Subcutaneous abdominal adipose tissue (tissue), 5 donors: ENCODE measurements at regions not wholly inside any gene's neighbourhood (a gene's known extent, or its start where the extent isn't known, plus 50 kb on each side); places are given as distances from the start of the nearest gene placed in this dataset.

Experiments
- H3K27ac ChIP-seq: one replicate; pipeline ENCODE4 v1.7.0; 2013; ENCODE audit warnings: low read depth, mild to moderate bottlenecking, inconsistent platforms, low read length, moderate library complexity
- H3K27me3 ChIP-seq, 5 donors: one replicate each; pipeline ENCODE4 v1.7.0; 2013; ENCODE audit warnings: low read length in 5 of 5, inconsistent platforms in 1 of 5; ENCODE audit not compliant: control insufficient read depth in 5 of 5, insufficient read depth in 4 of 5
- H3K36me3 ChIP-seq, 5 donors: one replicate each; pipeline ENCODE4 v1.7.0; 2013; ENCODE audit warnings: low read length in 5 of 5; ENCODE audit not compliant: control insufficient read depth in 5 of 5, insufficient read depth in 5 of 5
- H3K4me1 ChIP-seq, 5 donors: one replicate each; pipeline ENCODE4 v1.7.0; 2013; ENCODE audit warnings: low read length in 5 of 5, mild to moderate bottlenecking in 3 of 5, moderate library complexity in 1 of 5; ENCODE audit not compliant: control insufficient read depth in 5 of 5, insufficient read depth in 5 of 5
- H3K4me3 ChIP-seq, 5 donors: one replicate each; pipeline ENCODE4 v1.7.0; 2013; ENCODE audit warnings: low read length in 5 of 5, low read depth in 1 of 5
- H3K9ac ChIP-seq, 5 donors: one replicate each; pipeline ENCODE4 v1.7.0; 2013; ENCODE audit warnings: low read length in 5 of 5, mild to moderate bottlenecking in 4 of 5, moderate library complexity in 3 of 5
- H3K9me3 ChIP-seq, 5 donors: one replicate each; pipeline ENCODE4 v1.7.0; 2013; ENCODE audit warnings: low read length in 5 of 5; ENCODE audit not compliant: control insufficient read depth in 5 of 5
- donor health status: healthy.
- donor health status: healthy.
- donor health status: healthy.
- donor health status: healthy.
- donor health status: healthy.

DNA sequence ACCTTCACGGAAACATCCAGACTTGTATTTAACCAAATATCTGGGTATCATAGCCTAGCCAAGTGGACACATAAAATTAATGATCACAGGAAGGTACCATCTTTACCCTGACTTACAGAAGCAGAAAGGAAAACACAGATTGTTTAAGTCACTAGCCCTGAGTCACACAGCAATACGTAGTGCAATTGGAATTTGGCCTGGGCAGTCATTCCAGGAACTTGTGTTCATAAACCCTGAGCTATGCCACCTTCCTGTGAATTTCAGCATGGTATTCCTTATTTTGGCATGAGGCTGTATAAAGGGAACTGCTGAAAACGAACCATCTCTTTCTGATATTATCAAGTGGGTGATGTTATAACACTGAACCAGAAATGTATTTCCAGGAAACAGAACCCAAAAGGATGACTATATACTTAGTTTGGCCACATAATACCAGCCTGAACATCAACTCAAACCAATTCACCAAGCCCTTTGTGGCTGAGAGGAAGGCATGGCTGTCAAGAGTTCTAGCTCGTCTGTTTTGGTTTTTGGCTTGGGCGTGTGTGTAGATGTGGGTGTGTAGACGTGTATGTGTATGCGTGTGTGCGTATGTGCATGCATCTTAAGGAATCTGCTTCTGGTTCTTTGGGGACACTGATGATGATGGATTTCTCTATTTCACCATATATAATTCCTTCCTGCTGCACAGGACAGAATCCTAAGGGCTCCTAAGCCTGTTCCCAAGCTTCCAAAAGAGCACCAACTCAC lies 533.4 kb upstream of the ID2 start:
- no peak overlapping the region for H3K4me3 ChIP-seq
- H3K36me3 ChIP-seq, result no peaks in the 10 kb centered on the region
- H3K4me1 ChIP-seq, result peaks cover 3 to 17% (median 10%) of the 10 kb centered on the region in 5 donors
- H3K9ac ChIP-seq, result no peak overlapping the region
- H3K9me3 ChIP-seq, result no peaks in the 10 kb centered on the region
- H3K27ac ChIP-seq, result no peak overlapping the region
- no peaks in the 10 kb centered on the region for H3K27me3 ChIP-seq

DNA sequence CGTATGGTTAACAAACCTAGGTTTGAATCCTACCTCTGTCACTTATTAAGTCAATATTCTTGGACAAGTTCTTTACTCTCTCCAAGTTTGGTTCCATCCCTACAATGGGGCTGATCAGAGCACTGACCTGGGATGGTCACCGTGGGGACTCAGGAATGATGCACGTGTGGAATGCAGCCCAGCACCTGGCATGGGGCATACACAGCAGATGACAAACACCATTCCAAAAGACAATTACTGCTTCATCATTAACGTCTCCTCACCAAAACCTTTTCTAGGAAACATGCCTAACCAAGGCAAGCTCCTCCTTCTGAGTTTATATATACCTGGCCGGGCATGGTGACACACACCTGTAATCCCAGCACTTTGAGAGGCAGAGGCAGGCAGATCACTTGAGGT lies 532.9 kb upstream of the ID2 start:
- Histone ChIP-seq H3K27ac (no peak overlapping the region), H3K4me1 (peaks cover 3 to 17% (median 10%) of the 10 kb centered on the region in 5 donors)

DNA sequence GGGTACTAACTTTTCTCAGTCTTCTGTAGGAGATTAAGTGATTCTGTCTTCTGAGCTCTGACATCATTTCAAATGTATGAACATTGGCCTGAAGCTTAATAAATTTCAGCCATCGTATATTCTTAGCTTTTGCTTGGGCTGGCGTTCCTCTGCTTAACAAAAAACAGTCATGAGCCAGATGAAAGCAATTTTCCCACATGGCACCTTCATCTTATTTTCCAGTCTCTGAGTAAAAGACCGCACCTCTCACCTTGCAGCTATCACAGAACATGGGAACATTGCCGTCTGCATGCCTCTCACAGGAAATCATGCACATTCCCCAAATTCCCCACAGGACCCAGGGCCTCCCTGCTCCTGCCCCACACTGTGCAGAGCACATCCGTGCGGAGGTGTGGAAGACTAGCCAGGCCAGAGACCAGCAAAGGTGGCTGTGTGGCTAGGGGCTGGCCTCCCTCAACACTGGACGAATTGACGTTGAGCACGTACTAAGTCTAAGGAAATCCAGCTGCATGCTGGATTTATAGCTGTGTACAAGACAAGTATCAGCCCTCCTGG lies 531.8 kb upstream of the ID2 start:
- no peak overlapping the region for H3K4me3 ChIP-seq
- no peaks in the 10 kb centered on the region for H3K9me3 ChIP-seq
- no peak overlapping the region for H3K9ac ChIP-seq
- H3K27me3 ChIP-seq, result no peaks in the 10 kb centered on the region
- no peaks in the 10 kb centered on the region for H3K36me3 ChIP-seq
- H3K4me1 ChIP-seq, result peaks cover 3 to 17% (median 10%) of the 10 kb centered on the region in 5 donors
- H3K27ac ChIP-seq, result no peak overlapping the region

More for the DNA sequence above, 532.9 kb upstream of the ID2 start:
- H3K9ac ChIP-seq, result no peak overlapping the region
- H3K27me3 ChIP-seq, result no peaks in the 10 kb centered on the region
- H3K4me3 ChIP-seq, result no peak overlapping the region
- H3K36me3 ChIP-seq, result no peaks in the 10 kb centered on the region
- no peaks in the 10 kb centered on the region for H3K9me3 ChIP-seq

DNA sequence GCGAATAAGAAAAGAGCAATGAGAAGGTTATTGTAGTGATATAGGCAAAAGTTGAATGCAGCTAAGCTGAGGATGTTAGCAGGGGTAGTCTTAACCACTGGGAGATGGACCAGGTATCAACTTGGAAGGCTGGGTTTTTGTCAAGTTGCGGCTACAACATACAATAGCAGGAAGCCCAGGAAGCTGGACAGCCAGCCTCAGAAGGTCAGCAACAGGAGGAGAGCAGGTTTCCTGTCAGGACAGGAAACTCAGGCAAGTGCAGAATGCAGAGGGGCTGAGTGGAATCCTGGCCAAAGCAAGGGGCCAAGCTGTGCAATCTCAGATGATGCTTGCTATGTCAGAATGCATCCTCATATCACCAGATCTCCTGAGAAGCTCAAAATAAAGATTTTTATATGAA lies 530.0 kb upstream of the ID2 start:
- Histone ChIP-seq H3K4me3 (no peak overlapping the region), H3K36me3 (no peaks in the 10 kb centered on the region), H3K27ac (no peak overlapping the region), H3K4me1 (peaks cover 0 to 7% (median under 1%) of the 10 kb centered on the region in 5 donors), H3K27me3 (no peaks in the 10 kb centered on the region), H3K9ac (no peak overlapping the region), H3K9me3 (peaks cover 0 to 3% (median 0%) of the 10 kb centered on the region in 5 donors)

DNA sequence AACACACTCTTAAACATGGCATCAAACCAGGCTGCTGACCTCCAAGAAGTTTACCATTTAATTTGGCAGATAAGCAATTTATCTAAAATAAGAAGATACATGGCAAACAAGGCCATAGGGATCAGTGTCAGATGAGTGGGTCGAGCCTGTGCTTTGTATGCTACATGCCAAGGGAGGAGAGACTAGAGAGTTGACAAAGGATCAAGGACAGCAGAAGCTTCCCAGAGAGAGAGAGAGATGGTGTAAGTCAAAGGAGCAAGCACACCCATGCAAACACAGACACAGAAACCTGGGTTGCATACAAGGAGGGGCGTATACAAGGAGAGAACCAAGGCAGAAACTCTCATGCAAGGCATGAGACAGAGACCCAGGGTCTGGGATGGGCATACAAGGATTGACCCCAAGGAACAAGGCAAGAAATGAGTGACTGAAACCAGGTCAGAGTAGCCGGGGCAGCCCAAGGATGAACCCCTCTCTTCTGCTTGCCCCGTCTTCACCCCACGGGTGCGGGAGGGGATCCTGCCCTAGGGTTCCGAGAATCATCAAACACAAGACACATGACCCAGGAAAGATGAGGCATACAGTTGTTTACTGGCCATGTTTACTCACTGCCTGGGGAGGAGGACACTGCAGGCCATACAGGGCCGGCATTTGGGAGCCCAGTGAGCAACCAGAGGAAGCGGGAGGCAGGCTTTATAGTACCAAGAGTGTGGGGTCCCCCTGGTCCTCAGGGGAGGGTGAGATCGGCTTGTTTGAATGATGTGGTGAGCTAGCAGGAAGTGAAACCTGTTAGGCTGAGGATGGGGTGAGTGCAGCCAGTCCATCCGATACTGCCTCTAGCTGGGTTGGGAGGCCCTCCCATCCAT lies 529.2 kb upstream of the ID2 start:
- no peaks in the 10 kb centered on the region for H3K27me3 ChIP-seq
- H3K27ac ChIP-seq, result no peak overlapping the region
- H3K36me3 ChIP-seq, result no peaks in the 10 kb centered on the region
- H3K4me3 ChIP-seq, result no peak overlapping the region
- peaks cover 0 to 7% (median 0%) of the 10 kb centered on the region in 5 donors for H3K4me1 ChIP-seq
- no peak overlapping the region for H3K9ac ChIP-seq
- H3K9me3 ChIP-seq, result peaks cover 0 to 7% (median 0%) of the 10 kb centered on the region in 5 donors

DNA sequence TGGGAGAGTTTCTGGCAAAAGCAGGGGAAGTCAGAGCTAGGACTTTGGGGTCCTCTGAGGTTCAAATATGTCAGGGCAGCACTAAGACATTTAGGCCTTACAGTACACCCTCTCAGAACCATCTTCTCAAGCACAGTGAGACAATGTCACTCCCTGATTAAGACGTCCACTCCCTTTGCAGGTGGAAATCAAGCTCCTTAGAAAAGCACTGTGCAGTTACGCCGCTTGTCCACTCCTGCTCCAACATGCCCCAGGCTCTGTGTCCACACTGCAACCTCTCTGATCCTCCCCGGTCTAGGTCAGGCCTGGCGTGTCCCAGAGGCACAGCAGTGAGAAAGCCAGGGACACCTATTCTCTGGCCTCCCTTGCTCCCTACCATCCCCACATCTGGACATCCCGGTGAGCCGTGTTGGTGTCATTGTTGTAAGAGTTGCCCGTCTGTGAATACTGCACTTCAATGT lies 528.6 kb upstream of the ID2 start:
- H3K27me3 ChIP-seq, result no peaks in the 10 kb centered on the region
- H3K36me3 ChIP-seq, result no peaks in the 10 kb centered on the region

DNA sequence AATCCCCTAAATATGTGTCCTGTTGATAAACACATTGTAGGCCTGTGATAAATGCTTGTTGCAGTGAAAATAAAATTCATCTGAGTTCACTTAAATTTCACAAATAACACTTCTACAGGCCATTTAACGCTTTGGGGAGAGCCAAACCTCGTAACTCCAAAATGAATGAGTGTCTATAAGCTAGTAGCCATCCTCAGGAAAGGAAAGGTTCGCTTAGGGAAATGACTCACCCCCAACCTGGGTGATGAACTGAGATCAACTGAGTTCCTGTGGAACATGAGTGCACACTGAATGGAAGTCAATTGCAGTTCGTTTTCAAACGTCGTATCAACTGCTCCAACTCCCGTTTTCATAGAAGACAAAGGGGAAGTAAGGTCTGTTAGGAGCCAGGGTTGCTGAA lies 527.6 kb upstream of the ID2 start:
- H3K36me3 ChIP-seq, result no peaks in the 10 kb centered on the region
- H3K9me3 ChIP-seq, result peaks cover 0 to 7% (median 0%) of the 10 kb centered on the region in 5 donors
- H3K4me1 ChIP-seq, result peaks cover 0 to 7% (median 0%) of the 10 kb centered on the region in 5 donors
- H3K27ac ChIP-seq, result no peak overlapping the region
- H3K27me3 ChIP-seq, result no peaks in the 10 kb centered on the region
- no peak overlapping the region for H3K4me3 ChIP-seq
- H3K9ac ChIP-seq, result no peak overlapping the region

More for the DNA sequence above, 528.6 kb upstream of the ID2 start:
- Histone ChIP-seq H3K4me3 (no peak overlapping the region), H3K4me1 (peaks cover 0 to 7% (median 0%) of the 10 kb centered on the region in 5 donors), H3K27ac (no peak overlapping the region), H3K9me3 (peaks cover 0 to 7% (median 0%) of the 10 kb centered on the region in 5 donors), H3K9ac (no peak overlapping the region)

DNA sequence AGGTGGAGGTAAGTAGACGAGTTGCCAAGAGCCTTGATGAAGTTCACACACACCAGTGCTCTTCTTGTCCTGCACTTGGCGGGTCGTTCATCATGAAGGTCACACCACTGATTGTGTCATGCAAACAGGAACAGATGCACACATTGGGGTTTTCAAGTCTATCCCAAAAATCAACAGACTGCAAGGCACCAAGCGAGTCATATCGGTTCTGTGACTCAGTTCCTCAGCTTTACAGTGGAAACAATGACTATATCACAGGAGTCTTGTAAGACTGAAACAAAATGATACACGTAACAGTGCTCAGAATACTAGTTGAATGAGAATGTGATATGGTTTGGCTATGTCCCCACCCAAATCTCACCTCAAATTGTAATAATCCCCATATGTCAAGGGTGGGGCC lies 526.9 kb upstream of the ID2 start:
- Histone ChIP-seq H3K4me1 (peaks cover 0 to 7% (median 3%) of the 10 kb centered on the region in 5 donors), H3K36me3 (no peaks in the 10 kb centered on the region), H3K27me3 (no peaks in the 10 kb centered on the region), H3K9me3 (peaks cover 0 to 7% (median 0%) of the 10 kb centered on the region in 5 donors), H3K9ac (no peak overlapping the region), H3K4me3 (no peak overlapping the region), H3K27ac (no peak overlapping the region)

DNA sequence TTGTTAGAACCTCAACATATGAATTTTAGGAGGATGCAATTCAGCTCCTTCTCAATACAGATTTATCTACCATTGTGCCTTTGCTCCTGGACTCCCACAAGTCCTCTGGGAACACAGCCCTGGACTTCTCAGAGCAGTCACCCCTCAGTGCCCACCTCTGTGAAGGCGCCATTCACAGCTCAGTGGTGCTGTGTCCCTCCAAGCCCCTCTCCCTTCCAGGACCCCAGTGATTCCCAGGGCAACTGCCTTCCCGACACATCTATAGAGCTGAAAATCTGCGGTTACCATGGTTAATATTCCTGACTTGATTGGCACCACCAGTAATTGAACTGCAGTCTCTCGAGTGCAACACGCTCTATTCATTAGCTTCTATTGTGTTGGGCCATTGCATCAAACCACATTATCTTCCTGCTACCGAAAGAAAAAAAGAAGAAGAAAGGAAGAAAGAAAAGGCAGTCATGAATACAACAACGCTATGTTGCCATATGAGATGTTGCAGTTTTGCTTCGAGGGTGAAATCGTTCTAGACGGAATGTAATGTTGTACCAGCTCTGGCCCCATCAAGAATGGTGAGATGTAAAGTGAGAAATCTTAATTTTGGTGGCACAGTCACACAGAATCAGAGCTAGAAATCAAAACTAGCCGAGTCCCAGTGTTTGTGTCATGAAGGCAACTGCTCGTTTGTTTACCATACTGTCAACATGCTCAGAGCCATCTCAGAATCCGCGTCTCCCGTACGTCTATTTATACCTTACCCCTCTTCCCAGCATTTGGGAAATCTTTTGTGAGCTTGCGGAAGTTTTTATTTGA lies 524.0 kb upstream of the ID2 start:
- H3K4me3 ChIP-seq, result no peak overlapping the region
- H3K27ac ChIP-seq, result no peak overlapping the region
- no peak overlapping the region for H3K9ac ChIP-seq
- H3K4me1 ChIP-seq, result peaks cover 0 to 5% (median 0%) of the 10 kb centered on the region in 5 donors
- no peaks in the 10 kb centered on the region for H3K27me3 ChIP-seq
- H3K36me3 ChIP-seq, result no peaks in the 10 kb centered on the region
- peaks cover 0 to 7% (median 0%) of the 10 kb centered on the region in 5 donors for H3K9me3 ChIP-seq
